ENCODE measurements at regions not wholly inside any gene's neighbourhood (a gene's known extent, or its start where the extent isn't known, plus 50 kb on each side); places are given as distances from the start of the nearest gene placed in this dataset.

DNA sequence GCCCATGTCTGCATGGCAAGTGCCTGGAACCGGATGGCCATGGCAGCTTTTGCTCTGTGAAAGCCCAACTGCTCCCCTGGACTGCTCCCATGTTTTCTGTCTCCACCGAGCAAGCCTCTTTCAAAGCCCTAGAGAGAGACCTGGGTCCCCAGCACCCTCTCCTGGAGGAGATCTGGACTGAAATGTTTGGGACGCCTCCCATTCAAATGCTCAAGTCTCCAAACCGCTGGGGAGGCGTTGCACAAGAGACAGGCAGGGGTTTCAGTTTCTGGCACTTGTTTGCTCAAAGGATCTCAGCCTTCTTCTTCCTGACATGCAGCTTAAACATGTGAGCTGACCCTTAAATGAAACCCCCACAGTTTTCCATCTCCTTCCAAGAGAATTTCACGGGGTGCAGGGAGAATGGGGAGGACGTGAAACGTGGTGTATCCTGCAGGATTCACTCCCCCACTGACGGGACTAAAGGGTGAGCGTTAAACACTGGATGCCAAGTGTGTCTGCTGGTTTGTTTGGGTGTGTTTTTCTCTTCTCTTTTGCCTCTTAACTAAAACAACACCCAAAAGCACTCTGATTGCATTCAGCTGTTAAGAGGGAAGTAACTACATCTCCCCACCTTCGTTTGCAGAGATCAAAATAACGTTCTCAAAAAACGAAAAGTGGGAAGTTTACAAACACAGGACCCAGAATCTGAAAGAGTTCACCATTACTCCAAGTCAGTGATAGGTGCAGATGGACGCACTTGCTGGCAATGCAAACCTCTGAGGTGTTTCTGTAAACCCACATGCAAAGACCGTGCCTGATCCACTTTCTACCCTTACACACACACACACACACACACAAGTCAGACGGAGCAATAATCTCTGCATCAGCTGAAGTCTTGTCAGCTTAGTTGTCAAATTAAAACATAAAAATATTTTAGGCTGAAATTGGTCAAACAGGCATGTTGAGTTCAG is 256.9 kb downstream of the C16orf95 start:
- DNase-seq = no peak

GRCh38 chr16:87061243-87061920 is 255.8 kb downstream of the C16orf95 start:
- DNase-seq = no peak

GRCh38 chr16:87062569-87063442 is 254.4 kb downstream of the C16orf95 start:
- DNase-seq = no peak

DNA sequence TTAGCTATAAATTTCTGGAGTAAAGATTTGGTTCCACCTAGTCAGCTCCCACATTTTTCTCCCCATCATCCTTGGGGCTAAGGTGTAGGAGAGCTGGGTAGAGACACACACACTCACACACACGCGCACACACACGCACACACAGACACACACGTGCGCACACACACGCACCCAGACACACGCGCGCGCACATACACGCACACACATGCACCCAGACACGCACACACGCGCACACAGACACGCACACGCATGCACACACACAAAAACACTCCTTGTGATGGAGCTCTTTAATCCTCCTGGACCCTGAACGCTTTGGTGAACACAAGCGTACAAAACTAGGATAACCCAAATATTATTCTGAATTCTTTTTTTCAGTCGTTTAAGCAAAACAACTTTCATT is 253.6 kb downstream of the C16orf95 start:
- DNase-seq = no peak

DNA sequence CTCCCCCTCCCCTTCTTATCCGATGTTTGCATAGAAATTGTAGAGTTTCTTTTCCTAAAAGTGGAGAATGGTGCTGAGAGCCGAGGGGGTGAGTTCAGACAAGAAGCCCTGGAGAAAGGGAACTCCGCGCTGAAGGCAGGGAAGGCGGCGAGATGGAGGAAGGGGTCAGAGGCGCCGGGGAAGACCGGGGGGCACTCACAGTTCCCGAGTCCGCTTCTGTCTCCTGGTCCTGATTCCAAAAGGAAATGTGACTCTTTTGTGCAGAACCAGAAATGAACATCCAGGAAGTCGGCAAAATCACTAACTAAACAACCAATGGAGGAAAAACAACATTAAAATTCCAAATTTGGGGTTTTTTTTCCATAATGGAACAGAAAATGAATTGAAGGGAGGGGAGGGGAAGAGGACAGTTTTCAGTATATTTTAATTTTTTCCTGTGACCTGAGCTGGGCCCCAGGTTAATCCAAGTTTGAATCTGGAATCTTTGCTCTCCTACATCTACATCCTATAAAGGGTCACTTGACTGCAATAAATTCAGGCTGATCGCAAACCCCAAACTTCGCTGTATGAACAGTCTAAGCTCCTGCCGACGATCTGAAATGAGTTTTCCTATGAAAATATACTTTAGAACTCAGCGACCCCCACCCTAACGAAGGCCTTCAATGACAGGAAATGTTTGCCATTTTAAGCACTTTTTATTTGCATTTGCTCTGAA is 252.3 kb downstream of the C16orf95 start:
- DNase-seq = no peak

DNA sequence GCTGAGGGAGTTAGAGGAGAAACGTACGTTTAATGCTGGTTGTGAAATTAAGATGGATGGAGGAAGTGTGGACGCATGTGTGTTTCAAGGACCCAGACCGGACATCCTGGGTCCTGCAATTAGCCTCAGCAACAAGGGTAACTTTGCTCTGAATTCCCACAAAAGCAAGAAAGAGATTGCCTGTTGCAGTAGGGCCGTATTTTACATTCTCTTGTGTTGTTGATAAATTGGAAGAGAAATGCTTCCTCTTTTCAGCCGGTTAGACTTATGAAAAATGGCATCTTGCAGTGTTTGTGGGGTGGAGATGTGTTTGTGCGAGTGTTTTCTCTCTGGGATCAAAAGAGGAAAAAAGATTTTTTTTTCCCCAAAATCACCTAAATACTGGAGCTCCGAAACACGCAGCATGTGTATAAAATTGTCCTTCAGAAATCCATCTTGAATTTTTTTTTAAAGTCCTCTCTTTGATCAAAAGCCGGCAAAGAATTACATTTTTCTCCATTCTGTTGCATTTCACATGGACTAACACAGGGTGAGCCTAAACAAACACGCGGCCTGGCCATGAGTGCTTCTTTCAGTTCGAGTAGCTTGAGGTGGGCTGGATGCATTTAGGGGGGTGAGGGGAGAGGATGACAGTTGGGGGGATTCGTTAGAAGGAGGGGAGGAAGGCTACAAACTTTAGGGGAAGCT is 251.6 kb downstream of the C16orf95 start:
- no peak for DNase-seq

DNA sequence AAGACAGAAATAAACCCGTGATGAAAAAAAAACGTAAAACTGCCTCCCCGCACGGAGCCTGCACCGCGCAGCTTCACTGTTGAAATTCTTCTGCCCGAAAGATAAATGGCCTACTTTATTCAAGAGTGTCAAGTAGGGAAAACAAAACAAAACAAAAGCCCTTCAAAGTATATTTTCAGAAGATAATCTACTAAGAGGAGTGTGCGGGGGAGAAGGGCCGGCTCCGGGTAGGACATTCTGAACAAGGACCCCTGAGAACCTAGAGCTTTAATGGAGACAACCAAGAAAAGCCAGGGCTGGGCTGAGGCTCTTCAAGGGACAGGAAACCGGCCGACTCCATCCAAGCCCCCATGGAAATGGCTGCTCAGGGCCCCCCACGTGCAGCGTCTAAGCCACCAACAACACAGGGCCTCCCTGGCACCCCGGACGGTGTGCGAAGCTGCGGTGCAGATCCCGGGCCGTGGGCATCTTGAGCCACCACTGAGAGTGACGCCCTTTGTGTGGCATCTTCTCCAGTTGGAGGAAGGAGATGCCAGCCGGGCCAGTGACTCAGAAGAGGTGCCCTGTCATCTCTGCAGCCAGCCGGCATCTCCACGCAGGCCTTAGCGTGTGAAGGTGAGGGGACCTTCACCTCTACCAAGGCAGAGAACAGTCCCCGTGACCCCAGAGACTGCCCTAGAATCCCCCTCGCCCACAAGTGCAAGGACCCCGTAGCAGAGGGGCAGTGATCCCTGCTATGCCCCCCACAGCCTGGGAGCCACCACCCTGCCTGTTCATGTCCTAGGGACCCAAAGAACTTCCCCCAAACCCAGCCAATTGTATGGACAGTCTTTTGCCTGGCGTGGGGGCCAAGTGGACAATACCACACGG is 250.8 kb downstream of the C16orf95 start:
- no peak for DNase-seq

GRCh38 chr16:87067003-87067556 is 250.1 kb downstream of the C16orf95 start:
- no peak for DNase-seq

DNA sequence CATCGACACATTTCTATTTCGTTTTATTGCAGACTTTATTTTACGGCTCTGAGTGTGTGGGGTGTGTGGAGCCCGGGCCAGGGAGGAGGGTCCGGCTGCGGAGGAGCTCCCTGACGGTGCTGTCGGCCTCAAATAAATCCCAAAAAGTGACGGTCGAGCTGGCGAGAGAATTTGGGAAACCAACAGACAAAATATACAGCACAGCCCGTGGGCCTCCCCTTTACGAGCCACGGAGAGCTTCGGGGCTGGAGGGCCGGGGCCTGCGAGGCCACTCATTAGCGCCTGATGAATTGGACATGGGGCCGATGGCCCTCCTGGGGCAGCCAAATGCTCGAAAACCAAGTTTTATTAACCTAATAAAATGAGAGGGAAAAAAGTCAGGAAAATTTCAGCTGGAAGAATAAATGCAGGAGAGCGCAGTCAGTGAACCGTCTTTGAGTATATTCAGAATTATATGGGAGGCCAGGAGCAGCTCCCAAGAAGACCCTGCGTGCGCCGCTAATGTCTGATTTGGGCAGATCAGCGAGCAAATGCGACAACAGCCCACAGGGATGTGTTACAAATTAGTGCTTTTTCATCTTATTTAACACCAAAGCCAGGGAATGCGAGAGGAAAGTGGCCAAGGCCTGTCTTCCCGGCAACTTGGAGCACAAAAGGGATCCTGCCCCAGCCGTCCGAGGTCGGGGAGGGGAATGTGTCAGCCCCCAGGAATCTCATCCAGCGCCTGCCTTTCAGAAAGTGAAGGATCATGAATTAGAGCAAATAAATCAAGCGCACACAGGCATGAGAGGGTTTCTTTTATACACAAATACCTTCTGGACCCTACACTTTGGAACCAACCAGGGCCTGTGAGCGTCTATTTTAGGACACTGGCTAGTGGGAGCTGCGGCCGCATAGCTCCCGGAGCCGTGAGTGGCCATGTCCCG is 249.1 kb downstream of the C16orf95 start:
- no peak for DNase-seq

DNA sequence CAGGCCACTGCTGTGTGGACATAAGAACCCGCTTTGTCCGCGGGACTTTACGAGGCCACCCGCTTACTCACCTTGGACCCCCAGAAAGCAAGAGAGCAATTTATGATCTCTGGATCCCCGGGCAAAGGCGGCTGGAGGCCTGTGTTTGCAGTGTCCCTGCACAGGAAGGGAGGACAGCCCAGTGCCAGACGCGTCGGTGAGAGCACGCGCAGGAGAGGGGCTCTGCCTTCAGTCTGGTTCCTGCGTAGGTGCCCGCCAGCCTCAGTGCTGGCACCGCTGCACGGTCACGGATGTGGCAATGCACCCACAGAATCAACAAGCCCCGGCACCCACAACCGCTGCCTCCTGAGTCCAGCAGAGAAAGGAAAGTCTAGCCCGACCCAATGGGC is 248.4 kb downstream of the C16orf95 start:
- no peak for DNase-seq

GRCh38 chr16:87070657-87071056 is 246.5 kb downstream of the C16orf95 start:
- no peak for DNase-seq

- no peak for DNase-seq
Measured at GRCh38 chr16:87072101-87072500, 245.1 kb downstream of the C16orf95 start.

DNA sequence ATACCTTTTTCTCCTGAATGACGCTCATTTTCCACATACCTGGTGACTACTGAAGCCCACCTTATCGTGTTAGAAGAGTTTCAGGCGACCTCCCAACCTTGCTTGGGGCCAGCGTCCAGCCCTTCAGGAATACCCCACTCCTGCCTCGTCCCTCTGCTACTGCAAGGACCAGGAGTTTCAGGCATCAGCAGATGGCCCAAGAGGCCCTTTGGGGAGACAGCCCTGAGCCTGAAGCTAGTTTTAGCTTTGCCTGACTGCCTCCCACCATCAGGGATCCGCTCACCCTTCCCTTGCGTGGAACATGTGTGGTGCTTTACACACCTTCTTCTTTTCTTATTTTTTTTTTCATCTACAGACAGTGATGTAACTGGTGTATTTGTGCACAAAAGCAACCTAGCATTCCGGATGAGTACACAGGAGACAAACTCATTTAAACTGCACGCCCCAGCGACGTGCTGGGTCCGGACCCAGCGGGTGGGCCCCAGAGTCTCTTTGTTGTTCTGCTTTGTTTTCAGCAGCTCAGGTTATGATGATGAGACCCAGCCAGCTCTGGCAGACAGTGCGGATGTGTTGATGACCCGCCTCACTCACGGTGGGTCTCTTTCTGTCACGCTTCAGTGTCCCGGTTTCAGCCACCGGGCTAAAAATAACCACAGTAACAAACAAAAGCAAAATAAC is 242.4 kb downstream of the C16orf95 start:
- no peak for DNase-seq

GRCh38 chr16:87075319-87075860 is 241.8 kb downstream of the C16orf95 start:
- no peak for DNase-seq

DNA sequence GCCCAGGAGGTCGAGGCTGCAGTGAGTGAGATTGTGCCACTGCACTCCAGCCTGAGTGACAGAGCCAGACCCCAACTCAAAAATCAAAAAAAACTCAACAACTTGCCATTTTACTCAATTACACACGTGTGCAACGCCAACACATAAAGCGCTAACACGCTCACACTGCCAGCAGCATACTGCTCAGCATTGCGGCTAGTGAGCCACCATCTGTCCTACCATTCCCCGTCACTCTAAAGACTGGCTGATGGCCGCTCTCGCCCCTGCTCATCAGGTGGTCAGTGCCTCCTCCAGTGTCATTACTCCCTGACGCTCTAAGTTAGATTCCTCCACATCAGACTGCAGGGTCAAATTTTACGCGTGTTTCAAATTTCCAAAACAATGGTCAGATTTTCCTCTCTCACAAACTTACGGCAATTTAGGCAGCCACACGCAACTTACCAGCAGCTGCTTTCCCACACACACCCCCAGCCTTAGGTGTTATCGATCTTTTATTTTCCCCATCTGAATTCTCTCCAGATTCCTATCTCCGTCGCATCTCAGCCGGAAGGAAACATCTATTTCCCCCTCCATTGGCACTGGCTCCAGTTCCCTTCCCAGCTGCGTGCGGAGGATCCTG is 240.8 kb downstream of the C16orf95 start:
- no peak for DNase-seq

- DNase-seq = no peak
Measured at GRCh38 chr16:87076950-87077749, 240.0 kb downstream of the C16orf95 start.

GRCh38 chr16:87077750-87078127 is 239.5 kb downstream of the C16orf95 start:
- no peak for DNase-seq

Measured in NCI-H510A treated with DMSO at 0.1 percent for 48 hours (cell line).